ENCODE measurements at regions not wholly inside any gene's neighbourhood (a gene's known extent, or its start where the extent isn't known, plus 50 kb on each side); places are given as distances from the start of the nearest gene placed in this dataset.

- TF ChIP-seq EZH2 (IDR thresholded peaks at IDR 0.05) (no peak), POLR2AphosphoS5 (IDR thresholded peaks at IDR 0.05; ENCODE audit: borderline replicate concordance, low read depth, low read length) (no peak)
These were observed 62.1 kb upstream of the CFAP46 start for GRCh38 chr10:133004478-133004877.

Measured in SK-N-MC (cell line).